ENCODE measurements at regions not wholly inside any gene's neighbourhood (a gene's known extent, or its start where the extent isn't known, plus 50 kb on each side); places are given as distances from the start of the nearest gene placed in this dataset.

DNA sequence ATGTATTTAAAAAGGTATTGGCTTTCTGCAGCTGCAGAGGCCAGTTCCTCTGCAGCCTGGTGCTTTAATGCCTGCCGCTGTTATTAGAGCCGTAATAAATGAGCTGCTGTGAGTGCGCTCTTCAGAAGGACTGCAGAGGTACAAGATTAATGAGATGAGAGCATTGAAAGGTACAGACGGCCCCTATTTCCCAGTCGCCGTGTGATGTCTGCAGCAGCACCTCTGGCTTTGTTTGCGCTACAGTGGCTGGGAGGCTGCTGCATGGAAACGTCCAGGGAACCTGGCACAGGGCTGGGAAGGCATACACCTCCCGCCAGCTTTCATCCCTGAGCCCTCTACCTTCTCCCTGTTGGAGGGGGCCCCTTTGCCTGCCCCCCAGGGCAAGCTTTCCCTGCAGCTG, 383.8 kb upstream of the ZMIZ1 start:
- TF ChIP-seq SIN3A (IDR thresholded peaks at IDR 0.05; ENCODE audit: borderline replicate concordance, insufficient read depth, low read length) (no peak), POLR2AphosphoS5 (IDR thresholded peaks at IDR 0.05; ENCODE audit: low read depth, low read length) (no peak), TAF1 (IDR thresholded peaks at IDR 0.05; ENCODE audit: borderline replicate concordance, insufficient read depth, low read length) (no peak), FOXP2 (optimal IDR thresholded peaks at IDR 0.05; ENCODE audit: borderline replicate concordance, extremely low read depth, extremely low read length, insufficient read depth) (no peak)
- TF ChIP-seq, protein P1, sequence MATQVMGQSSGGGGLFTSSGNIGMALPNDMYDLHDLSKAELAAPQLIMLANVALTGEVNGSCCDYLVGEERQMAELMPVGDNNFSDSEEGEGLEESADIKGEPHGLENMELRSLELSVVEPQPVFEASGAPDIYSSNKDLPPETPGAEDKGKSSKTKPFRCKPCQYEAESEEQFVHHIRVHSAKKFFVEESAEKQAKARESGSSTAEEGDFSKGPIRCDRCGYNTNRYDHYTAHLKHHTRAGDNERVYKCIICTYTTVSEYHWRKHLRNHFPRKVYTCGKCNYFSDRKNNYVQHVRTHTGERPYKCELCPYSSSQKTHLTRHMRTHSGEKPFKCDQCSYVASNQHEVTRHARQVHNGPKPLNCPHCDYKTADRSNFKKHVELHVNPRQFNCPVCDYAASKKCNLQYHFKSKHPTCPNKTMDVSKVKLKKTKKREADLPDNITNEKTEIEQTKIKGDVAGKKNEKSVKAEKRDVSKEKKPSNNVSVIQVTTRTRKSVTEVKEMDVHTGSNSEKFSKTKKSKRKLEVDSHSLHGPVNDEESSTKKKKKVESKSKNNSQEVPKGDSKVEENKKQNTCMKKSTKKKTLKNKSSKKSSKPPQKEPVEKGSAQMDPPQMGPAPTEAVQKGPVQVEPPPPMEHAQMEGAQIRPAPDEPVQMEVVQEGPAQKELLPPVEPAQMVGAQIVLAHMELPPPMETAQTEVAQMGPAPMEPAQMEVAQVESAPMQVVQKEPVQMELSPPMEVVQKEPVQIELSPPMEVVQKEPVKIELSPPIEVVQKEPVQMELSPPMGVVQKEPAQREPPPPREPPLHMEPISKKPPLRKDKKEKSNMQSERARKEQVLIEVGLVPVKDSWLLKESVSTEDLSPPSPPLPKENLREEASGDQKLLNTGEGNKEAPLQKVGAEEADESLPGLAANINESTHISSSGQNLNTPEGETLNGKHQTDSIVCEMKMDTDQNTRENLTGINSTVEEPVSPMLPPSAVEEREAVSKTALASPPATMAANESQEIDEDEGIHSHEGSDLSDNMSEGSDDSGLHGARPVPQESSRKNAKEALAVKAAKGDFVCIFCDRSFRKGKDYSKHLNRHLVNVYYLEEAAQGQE (IDR thresholded peaks at IDR 0.05; ENCODE audit: insufficient read depth in 1 of 2, low read depth in 2 of 2, low read length in 2 of 2): no peak

DNA sequence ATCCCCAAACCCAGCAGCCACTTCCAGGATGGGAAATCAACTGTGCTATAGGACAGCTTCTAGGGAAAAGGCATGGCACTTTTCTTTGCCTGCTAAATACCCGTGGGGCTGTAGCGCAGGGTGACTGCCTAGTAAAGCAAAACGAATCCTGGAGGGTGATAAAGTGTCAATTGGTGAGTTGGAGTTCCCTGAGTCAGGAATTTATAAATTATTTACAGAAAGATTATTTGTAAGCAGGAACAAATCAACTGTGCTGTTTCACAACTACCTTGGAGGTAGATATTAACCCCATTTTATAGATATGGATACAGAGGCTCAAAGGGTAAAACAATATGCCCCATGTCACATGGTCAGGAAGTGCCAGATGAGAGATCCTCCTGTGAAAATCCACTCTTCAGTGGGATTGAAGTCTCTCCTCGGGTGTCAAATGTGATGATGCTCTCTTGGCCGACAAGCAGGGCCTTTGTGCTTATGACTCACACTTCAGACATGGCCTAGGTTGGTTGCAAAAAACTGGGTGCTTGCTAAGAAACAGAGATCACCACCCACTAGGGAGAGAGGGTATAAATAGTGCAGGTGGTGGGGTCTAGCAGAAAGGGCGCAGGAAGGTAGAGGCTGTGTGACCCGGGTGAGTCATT, 383.2 kb upstream of the ZMIZ1 start:
- no peak for TF ChIP-seq TAF1 (IDR thresholded peaks at IDR 0.05; ENCODE audit: borderline replicate concordance, insufficient read depth, low read length)
- TF ChIP-seq POLR2AphosphoS5 (IDR thresholded peaks at IDR 0.05; ENCODE audit: low read depth, low read length): no peak
- no peak for TF ChIP-seq SIN3A (IDR thresholded peaks at IDR 0.05; ENCODE audit: borderline replicate concordance, insufficient read depth, low read length)
- no peak for TF ChIP-seq FOXP2 (optimal IDR thresholded peaks at IDR 0.05; ENCODE audit: borderline replicate concordance, extremely low read depth, extremely low read length, insufficient read depth)
- TF ChIP-seq, protein P1 (IDR thresholded peaks at IDR 0.05; ENCODE audit: insufficient read depth in 1 of 2, low read depth in 2 of 2, low read length in 2 of 2): no peak

DNA sequence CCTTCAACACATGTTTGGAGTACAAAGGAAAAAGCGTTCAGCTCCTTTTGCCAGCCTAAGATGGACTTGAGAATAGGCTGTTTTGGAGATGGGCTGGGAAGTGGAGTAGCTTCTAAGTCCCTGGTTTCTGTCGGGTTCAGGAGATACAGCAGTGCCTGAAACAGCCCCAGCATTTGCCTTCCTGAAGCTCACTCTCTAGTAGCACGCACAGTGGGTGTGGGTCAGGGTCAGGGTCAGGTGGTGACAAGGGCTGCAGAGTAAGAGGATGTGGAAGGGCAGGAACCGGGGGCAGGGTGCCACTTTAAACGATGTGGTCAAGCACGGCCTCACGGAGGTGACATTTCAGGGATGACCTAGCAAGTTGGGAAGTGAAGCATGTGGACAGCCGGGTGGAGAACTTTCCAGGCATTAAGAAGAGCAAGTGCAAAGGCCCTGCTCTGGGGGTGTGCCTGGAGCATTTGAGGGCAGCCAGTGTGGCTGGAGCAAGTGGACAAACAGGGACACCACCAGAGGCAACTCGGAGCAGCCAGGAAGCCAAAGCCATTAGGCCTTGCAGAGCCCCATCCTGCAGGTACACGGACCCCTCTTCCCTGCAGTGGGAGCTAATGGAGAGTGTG, 382.2 kb upstream of the ZMIZ1 start:
- TF ChIP-seq, protein P1 (IDR thresholded peaks at IDR 0.05; ENCODE audit: insufficient read depth in 1 of 2, low read depth in 2 of 2, low read length in 2 of 2): no peak
- no peak for TF ChIP-seq FOXP2 (optimal IDR thresholded peaks at IDR 0.05; ENCODE audit: borderline replicate concordance, extremely low read depth, extremely low read length, insufficient read depth)
- no peak for TF ChIP-seq POLR2AphosphoS5 (IDR thresholded peaks at IDR 0.05; ENCODE audit: low read depth, low read length)
- no peak for TF ChIP-seq TAF1 (IDR thresholded peaks at IDR 0.05; ENCODE audit: borderline replicate concordance, insufficient read depth, low read length)
- TF ChIP-seq SIN3A (IDR thresholded peaks at IDR 0.05; ENCODE audit: borderline replicate concordance, insufficient read depth, low read length): no peak

DNA sequence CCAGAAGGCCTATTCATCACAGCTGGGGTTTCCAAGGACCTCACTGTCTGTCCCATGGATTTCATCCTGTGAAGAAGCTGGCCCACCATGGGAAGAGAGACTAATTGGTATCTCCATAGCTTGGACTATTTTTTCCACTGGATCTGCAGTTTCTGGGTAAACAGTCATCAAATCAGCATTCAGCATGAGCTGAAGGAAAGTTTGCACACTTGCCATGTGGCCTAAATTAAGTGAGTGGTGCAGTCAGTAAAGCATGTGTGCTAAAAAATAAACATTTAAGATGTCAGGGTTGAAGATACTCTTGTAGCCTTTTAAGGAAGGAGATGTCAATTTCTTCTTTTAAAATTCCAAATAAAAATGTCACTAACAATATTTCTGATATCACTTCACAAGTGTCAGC, 381.1 kb upstream of the ZMIZ1 start:
- TF ChIP-seq POLR2AphosphoS5 (IDR thresholded peaks at IDR 0.05; ENCODE audit: low read depth, low read length) (no peak), SIN3A (IDR thresholded peaks at IDR 0.05; ENCODE audit: borderline replicate concordance, insufficient read depth, low read length) (no peak), TAF1 (IDR thresholded peaks at IDR 0.05; ENCODE audit: borderline replicate concordance, insufficient read depth, low read length) (no peak), FOXP2 (optimal IDR thresholded peaks at IDR 0.05; ENCODE audit: borderline replicate concordance, extremely low read depth, extremely low read length, insufficient read depth) (no peak)
- TF ChIP-seq, protein P1 (IDR thresholded peaks at IDR 0.05; ENCODE audit: insufficient read depth in 1 of 2, low read depth in 2 of 2, low read length in 2 of 2): no peak
